Middle frontal gyrus (tissue), 1 donor: ENCODE measurements at regions not wholly inside any gene's neighbourhood (a gene's known extent, or its start where the extent isn't known, plus 50 kb on each side); places are given as distances from the start of the nearest gene placed in this dataset.

Source experiments
- DNase-seq: peaks from one replicate; pipeline ENCODE4 v3.0.0-alpha.2; 2015; ENCODE audit warnings: low spot score; ENCODE audit errors: extremely low spot score

DNA sequence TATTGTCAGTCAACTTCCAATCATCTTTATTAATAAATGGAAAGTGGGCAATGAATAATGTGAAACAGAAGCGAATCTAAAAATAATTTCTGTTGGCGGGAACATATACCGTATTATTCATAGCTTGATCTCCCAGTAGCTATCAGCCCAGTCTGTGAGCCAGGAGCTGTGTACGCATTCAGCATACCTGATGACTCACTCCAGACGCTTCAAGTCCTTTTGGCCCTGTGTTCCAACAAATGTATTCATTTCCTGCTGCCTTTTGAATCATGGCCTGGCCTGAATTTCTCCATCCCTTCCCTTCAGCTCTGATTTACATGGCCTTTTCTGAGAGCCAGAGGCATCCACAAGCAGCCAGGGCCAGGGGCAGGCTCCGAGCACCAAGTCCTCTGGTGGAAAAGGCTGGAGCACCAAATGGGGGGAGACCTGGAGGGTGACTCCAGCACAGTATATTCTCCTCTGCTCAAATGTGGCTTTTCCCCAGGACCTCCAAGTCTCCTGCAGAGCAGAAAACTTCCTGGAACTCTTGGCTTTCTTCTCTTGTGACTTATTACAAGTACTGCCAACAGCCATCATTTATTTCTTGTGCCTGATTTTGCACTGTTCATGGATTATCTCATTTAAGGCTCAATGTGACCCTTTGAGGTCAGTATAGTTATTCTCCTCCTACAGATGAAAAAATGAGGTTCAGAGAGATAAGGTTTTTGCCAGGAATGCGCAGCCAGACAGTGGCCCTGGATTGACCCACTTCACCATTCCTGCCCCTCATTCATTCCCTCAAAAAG, 108.7 kb downstream of the EN1 start:
- DNase-seq: no peak

- no peak for DNase-seq
Observed at GRCh38 chr2:118738106-118738505, 109.3 kb downstream of the EN1 start.

DNA sequence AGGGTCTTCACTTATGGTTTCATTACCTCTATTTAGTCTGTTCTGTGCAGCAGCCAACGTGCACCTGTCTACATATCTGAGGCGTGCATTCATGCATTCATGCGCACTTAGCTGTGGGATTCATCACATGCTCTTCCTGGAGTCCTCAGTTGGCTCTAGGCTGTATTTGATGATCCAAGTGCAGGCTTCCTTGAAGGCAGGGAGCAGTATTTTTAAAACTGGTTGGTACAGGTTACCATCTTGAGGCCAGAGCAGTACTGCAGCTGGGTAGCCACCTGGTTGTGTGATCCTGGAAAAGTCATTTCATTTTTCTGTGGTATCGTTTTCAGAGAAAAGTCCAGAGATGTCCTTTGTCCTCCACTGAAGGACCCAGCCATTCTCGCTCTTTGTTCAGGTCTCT, 109.8 kb downstream of the EN1 start:
- DNase-seq: no peak

DNA sequence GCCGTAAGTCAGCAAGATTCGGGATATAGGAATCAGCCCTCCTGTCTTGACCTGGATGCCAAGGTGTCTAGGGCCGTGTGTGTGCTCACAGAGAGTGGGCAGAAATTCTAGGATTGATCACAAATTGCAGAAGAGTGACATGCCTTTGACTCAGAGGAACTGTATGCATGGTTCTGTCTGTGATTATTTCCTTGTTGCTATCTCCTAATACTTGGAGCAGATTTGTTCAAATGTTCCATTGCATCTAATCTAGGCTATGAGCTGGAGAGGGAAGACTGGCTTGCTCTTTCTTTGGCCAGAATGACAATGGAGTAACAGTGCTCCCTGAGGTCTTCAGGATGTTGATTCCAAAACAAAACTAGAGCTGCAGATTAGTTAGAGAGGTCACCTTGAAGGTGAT, 115.0 kb downstream of the EN1 start:
- no peak for DNase-seq

DNA sequence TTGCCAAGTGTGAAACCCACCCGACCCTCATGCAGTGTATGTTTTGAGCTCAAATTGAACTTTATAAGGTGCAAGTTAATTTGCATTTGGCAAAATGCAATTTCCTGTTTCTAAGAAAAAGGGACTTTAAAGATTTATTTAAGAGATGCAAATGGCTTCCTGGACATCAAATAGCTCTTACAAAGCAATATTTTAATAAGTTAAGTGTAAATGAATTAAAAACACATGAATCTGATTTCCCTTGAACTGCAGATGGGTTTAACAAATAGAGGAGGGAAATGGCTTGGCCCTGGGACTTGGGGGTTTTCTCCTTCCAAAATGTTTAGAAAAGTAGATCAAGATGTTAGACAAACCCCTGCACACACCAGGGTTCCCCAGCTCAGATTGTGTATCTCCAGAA, 116.0 kb downstream of the EN1 start:
- no peak for DNase-seq

DNA sequence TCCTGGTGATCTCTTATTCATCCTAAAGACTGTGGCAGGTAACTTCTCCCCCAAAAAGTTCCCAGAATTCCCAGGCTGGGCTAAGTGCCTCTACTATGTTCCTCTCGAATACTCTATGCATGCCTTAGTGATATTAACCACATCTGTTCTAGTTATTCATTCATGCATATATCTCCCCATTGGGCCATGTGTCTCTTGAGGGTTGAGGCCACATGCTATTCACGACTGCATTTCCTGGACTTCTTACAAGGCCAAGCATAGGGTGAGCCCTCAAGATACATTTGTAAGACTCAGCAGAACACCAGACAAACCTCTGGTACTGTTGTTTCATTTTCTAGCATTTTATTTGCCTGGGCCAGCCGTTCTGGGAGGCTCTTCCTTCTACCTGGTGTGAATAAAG, 117.0 kb downstream of the EN1 start:
- no peak for DNase-seq

- DNase-seq: no peak
Observed at GRCh38 chr2:118729760-118730159, 117.7 kb downstream of the EN1 start.

DNA sequence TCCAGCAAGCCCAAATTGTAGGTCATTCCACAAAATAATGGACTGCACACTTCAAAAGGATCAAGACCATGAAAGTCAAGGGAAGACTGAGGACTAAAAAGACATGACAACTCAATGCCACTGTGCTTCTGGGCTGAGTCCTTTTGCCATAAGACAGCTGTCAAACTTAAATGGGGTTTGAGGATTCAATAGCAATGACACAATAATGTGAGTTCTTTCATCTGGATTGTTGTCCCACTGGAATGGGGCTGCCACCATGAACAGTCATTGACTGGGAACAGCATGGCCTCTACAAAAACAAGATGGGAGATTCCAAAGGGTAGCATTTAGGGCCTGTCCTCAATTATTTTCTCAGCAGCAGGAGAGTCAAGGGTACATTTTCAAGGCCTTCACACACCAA, 118.5 kb downstream of the EN1 start:
- DNase-seq: no peak

- no peak for DNase-seq
Observed at GRCh38 chr2:118726821-118727220, 120.6 kb downstream of the EN1 start.

DNA sequence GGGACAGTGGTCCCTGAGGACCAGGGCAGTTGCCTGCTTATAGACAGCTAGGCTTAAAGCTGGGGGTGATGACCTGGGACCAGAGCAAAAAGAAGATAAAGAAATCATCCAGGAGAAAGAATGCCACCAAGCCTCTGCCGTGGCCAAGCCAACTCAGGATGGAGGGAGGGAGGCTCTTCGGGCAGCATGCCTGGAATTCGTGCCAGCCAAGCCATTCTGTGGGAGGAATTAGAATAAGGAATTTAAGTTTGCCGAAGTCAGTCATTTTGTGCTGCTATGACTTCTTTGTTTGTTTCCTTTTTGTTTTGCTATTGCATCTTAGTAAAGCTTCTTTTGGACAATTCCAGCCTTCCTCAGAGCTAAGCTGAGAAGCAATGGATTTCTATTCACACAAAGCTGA, 124.1 kb downstream of the EN1 start:
- no peak for DNase-seq

- DNase-seq: no peak
Observed at GRCh38 chr2:118722976-118723375, 124.5 kb downstream of the EN1 start.

DNA sequence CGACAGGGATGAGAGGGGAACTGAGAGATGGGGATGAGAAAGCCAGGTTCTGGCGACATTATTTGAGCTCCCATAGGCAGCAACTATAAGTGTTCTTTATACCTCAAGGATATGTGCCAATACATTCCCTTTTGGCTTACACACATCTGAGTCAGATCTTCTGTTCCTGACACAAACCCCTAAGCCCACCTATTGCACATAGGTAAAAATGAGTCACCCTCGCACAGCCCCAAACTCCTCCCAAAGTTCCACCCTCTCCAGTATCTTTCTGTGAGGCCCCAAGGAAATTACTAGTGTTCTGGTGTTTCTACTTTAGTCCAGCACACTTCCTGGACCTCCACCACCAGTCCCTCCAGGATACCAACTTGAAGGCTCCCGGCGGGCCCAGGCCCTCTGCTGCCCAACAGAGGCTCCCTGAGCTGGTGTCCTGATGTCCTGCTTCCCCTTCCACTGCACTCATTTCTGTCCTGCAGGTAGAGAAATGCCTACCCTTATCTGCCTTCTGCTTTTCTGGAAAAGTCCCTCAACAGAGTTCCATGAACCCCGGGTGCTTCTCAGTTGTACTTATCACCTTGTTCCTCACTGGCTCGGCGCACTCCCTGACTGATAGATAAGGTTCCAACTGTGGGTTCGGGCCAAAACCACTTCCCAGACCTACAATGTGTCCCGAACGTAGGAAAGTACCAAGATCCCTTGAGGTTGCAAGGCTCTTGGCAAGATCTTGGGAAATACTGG, 125.5 kb downstream of the EN1 start:
- DNase-seq: no peak

GRCh38 chr2:118720866-118721265, 126.6 kb downstream of the EN1 start:
- no peak for DNase-seq

GRCh38 chr2:118718921-118719320, 128.5 kb downstream of the EN1 start:
- no peak for DNase-seq

DNA sequence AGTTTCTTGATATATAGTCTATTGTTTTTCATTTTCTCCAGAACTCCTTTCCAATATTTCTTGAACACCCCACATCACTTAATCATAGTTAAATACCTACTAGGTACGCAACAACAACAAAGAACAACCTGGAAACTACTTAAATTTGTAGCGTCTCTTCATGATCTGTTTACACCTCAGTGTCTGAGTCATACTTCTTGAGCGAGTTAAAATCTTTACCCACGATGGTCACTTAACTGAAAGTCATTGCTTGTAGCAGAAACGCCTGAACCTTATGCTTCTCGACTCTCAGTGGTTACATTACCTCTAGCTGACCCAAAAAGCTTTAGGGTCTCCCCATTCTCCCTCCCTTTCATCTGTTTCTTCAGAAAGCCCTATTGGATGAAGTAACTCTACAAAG, 131.3 kb downstream of the EN1 start:
- no peak for DNase-seq

- no peak for DNase-seq
Observed at GRCh38 chr2:118714118-118714517, 133.3 kb downstream of the EN1 start.

DNA sequence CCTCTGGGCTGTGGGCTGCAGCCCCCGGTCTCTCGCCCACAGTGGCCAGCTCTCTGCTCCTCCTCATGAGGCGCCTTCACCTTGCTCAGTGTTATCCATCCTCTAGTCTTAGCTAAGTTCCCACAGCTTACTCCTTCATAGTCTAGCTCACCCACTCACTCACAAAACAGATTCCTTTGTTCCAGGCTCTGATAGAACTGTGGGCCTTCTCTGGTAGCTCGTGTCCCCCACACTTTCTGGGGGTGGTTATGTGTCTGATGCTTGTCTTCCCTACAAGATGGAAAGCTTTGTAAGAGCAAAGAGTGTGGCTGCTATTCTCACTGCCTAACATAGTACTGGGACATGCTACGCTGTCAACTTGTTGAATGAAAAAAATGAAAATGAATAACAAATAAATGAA, 135.8 kb downstream of the EN1 start:
- DNase-seq: no peak

GRCh38 chr2:118710481-118710880, 137.0 kb downstream of the EN1 start:
- no peak for DNase-seq

DNA sequence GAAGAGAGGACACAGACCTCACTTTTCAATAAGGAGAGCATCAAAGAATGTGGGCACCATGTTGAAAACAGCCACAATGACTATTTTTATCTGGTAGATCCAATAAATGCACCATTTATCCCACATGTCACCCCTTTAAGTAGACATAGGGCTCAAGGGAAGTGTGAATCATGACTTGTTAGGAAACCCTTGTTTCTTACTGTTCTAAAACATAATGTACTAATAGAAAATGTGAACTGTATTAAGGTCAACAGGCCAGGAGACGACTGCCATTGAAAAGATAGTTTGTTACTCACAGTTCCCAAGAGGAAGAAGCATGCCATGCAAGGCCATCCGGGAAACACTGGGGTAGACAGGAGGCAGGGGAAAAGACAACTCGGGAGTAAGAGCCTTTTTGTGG, 137.7 kb downstream of the EN1 start:
- no peak for DNase-seq

DNA sequence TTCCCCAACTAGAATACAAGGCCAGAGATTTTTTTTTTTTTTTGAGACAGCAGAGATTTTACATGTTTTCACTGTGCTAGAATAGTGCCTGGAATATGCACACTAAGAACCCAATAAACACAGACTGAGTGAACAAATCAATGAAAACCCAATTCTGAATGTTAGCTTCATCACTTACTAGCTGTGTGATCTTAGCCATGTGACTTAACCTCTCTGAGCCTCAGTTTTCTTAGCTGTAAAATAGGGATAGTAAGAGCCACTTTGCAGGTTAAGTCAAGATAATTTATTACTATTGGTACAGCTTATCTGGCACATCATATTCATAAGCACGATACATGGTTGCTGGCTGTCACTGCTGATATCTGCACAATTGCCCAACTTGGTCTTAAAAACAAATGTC, 140.6 kb downstream of the EN1 start:
- DNase-seq: no peak

DNA sequence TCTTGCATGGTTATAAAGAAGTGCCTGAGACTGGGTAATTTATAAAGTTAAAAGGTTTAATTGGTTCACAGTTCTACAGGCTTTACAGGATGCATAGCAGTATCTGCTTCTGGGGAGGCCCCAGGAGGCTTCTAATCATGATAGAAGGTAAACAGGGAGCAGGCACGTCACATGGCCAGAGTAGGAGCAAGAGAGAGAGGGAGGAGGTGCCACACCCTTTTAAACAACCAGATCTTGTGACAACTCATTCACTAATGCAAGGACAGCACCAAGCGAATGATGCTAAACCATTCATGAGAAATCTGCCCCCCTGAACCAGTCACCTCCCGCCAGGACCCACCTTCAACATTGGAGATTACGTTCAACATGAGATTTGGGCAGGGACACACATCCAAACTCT, 141.1 kb downstream of the EN1 start:
- DNase-seq: no peak

GRCh38 chr2:118705032-118705431, 142.4 kb downstream of the EN1 start:
- no peak for DNase-seq
